ENCODE measurements at regions not wholly inside any gene's neighbourhood (a gene's known extent, or its start where the extent isn't known, plus 50 kb on each side); places are given as distances from the start of the nearest gene placed in this dataset.

DNA sequence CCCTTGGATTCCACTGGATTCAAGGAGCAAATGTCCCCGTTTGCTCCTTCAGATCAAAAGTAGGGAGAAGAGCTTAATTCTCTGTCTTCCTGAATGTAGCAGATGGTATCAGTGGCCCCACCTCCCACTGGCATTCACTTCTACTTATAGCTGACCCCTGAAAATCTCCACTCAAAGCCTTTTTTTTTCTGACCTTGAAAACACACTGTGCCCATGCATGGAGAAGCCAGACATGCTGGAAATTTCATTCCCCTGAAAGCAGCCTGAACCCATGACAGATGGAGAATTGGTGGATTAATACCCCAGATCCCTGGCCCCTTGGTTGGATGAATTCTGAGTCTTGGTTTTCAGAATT lies 76.6 kb upstream of the UBAC2 start:
- ATAC-seq (ENCODE audit: insufficient read depth, low read depth) (no peak), DNase-seq (no peak)
- no peaks in the 10 kb centered on the region for H3K79me2 ChIP-seq (ENCODE audit: insufficient read depth, low read length)
- TF ChIP-seq, protein P1, sequence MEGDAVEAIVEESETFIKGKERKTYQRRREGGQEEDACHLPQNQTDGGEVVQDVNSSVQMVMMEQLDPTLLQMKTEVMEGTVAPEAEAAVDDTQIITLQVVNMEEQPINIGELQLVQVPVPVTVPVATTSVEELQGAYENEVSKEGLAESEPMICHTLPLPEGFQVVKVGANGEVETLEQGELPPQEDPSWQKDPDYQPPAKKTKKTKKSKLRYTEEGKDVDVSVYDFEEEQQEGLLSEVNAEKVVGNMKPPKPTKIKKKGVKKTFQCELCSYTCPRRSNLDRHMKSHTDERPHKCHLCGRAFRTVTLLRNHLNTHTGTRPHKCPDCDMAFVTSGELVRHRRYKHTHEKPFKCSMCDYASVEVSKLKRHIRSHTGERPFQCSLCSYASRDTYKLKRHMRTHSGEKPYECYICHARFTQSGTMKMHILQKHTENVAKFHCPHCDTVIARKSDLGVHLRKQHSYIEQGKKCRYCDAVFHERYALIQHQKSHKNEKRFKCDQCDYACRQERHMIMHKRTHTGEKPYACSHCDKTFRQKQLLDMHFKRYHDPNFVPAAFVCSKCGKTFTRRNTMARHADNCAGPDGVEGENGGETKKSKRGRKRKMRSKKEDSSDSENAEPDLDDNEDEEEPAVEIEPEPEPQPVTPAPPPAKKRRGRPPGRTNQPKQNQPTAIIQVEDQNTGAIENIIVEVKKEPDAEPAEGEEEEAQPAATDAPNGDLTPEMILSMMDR (IDR thresholded peaks at IDR 0.05; ENCODE audit: borderline replicate concordance, extremely low read depth, low read length, poor library complexity, severe bottlenecking) = no peak
- TF ChIP-seq EZH2 (IDR thresholded peaks at IDR 0.05; ENCODE audit: borderline replicate concordance, low read depth, low read length, severe bottlenecking) = no peak
- H3K4me1 ChIP-seq (ENCODE audit: insufficient read depth, low read length) = peaks cover 13% of the 10 kb centered on the region
- no peak overlapping the region for H3K4me3 ChIP-seq (ENCODE audit: low read depth in 1 of 2, low read length in 2 of 2)
- no peaks in the 10 kb centered on the region for H3K36me3 ChIP-seq (ENCODE audit: insufficient read depth, low read length)
- no peaks in the 10 kb centered on the region for H3K9me3 ChIP-seq (ENCODE audit: insufficient read depth, low read length, severe bottlenecking)
- H2AFZ ChIP-seq (ENCODE audit: low read depth, low read length) = no peak overlapping the region
- H4K20me1 ChIP-seq (ENCODE audit: insufficient read depth, low read length) = no peaks in the 10 kb centered on the region
- no peak overlapping the region for H3K4me2 ChIP-seq (ENCODE audit: insufficient read depth, low read length)
- no peak overlapping the region for H3K9ac ChIP-seq (ENCODE audit: low read depth, low read length)
- H3K27ac ChIP-seq (ENCODE audit: low read length) = no peak overlapping the region
- H3K27me3 ChIP-seq (ENCODE audit: insufficient read depth, low read length, poor library complexity) = no peaks in the 10 kb centered on the region

DNA sequence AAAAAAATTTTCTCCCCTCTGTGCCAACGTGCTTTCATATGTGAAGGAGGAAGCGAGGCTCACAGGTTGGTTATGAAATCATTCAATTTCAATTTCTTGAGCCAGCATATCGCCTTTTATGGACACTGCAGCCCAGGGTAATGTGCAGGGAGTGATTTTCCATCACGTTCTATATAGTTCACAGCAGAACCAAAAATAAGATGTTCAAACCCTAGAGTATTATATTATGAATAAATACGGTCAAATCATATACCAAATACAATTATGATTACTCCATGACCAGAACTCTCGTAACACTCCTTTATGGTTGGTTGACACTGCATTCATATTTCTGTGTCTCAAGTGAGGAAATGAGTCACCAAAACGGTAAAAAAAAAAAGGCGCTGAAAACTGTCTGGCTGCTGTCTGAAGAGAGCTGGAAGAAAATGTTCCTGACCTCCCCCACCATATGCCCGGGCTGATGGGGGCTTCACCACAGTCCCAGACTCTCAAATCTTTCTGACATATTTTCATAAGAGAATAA lies 75.8 kb upstream of the UBAC2 start:
- TF ChIP-seq EZH2 (IDR thresholded peaks at IDR 0.05; ENCODE audit: borderline replicate concordance, low read depth, low read length, severe bottlenecking) = no peak
- TF ChIP-seq, protein P1 (IDR thresholded peaks at IDR 0.05; ENCODE audit: borderline replicate concordance, extremely low read depth, low read length, poor library complexity, severe bottlenecking) = no peak
- peak; percentile 82 for ATAC-seq (ENCODE audit: insufficient read depth, low read depth)
- no peaks in the 10 kb centered on the region for H3K79me2 ChIP-seq (ENCODE audit: insufficient read depth, low read length)
- no peaks in the 10 kb centered on the region for H3K27me3 ChIP-seq (ENCODE audit: insufficient read depth, low read length, poor library complexity)
- H3K4me2 ChIP-seq (ENCODE audit: insufficient read depth, low read length) = no peak overlapping the region; the same call in 1 of the 2 replicates
- H3K27ac ChIP-seq (ENCODE audit: low read length) = peak overlapping the region; percentile 43
- H3K9me3 ChIP-seq (ENCODE audit: insufficient read depth, low read length, severe bottlenecking) = no peaks in the 10 kb centered on the region
- DNase-seq = peak; percentile 43
- H3K9ac ChIP-seq (ENCODE audit: low read depth, low read length) = no peak overlapping the region
- no peak overlapping the region for H3K4me3 ChIP-seq (ENCODE audit: low read depth in 1 of 2, low read length in 2 of 2)
- H3K4me1 ChIP-seq (ENCODE audit: insufficient read depth, low read length) = peaks cover 13% of the 10 kb centered on the region
- H4K20me1 ChIP-seq (ENCODE audit: insufficient read depth, low read length) = no peaks in the 10 kb centered on the region
- no peak overlapping the region for H2AFZ ChIP-seq (ENCODE audit: low read depth, low read length)
- H3K36me3 ChIP-seq (ENCODE audit: insufficient read depth, low read length) = no peaks in the 10 kb centered on the region

DNA sequence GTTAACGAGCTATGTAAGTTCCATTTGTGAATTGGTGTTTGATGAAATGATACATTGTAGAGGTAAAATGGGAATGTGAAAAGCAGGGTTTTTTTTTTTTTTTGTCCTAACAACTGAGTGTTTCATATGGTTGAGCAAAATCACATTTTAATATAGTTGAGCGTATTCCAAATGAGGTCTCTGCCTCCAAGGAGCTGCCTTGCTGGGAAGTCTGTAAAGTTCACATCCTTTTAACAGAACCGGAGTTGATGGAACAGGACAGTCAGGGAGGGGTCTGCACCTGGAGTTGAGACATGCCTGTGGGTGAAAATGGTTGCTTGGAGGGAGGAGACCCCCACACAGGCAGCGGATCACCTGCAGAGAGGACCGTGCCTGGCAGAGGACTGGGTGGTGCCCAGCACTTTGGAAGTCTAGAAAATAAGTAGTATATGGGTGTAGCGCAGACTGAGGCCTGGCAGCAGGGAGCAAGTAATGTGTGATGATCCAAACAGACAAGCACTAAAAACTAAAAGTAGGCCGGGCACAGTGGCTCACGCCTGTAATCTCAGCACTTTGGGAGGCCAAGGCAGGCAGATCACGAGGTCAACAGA lies 75.2 kb upstream of the UBAC2 start:
- DNase-seq (no peak), ATAC-seq (ENCODE audit: insufficient read depth, low read depth) (peak; percentile 49; the same call in 2 of the 3 replicates)
- Histone ChIP-seq H2AFZ (ENCODE audit: low read depth, low read length) (no peak overlapping the region), H4K20me1 (ENCODE audit: insufficient read depth, low read length) (no peaks in the 10 kb centered on the region), H3K27ac (ENCODE audit: low read length) (peak overlapping the region; percentile 27), H3K9ac (ENCODE audit: low read depth, low read length) (no peak overlapping the region), H3K4me2 (ENCODE audit: insufficient read depth, low read length) (no peak overlapping the region; the same call in 1 of the 2 replicates), H3K9me3 (ENCODE audit: insufficient read depth, low read length, severe bottlenecking) (no peaks in the 10 kb centered on the region), H3K4me3 (ENCODE audit: low read depth in 1 of 2, low read length in 2 of 2) (no peak overlapping the region), H3K27me3 (ENCODE audit: insufficient read depth, low read length, poor library complexity) (no peaks in the 10 kb centered on the region), H3K79me2 (ENCODE audit: insufficient read depth, low read length) (no peaks in the 10 kb centered on the region), H3K36me3 (ENCODE audit: insufficient read depth, low read length) (no peaks in the 10 kb centered on the region), H3K4me1 (ENCODE audit: insufficient read depth, low read length) (peaks cover 13% of the 10 kb centered on the region)
- TF ChIP-seq, protein P1 (IDR thresholded peaks at IDR 0.05; ENCODE audit: borderline replicate concordance, extremely low read depth, low read length, poor library complexity, severe bottlenecking) = no peak
- no peak for TF ChIP-seq EZH2 (IDR thresholded peaks at IDR 0.05; ENCODE audit: borderline replicate concordance, low read depth, low read length, severe bottlenecking)
